ENCODE measurements at regions not wholly inside any gene's neighbourhood (a gene's known extent, or its start where the extent isn't known, plus 50 kb on each side); places are given as distances from the start of the nearest gene placed in this dataset.

- TF ChIP-seq CHD2 (IDR thresholded peaks at IDR 0.05; ENCODE audit: borderline replicate concordance, low read depth, low read length) (no peak), ZBTB4 (CRISPR knock-in tag; IDR thresholded peaks at IDR 0.05) (no peak), NFYB (IDR thresholded peaks at IDR 0.05; ENCODE audit: insufficient read depth, low read depth, low read length) (no peak), IRF5 (IDR thresholded peaks at IDR 0.05; ENCODE audit: borderline replicate concordance) (no peak), MEF2B (IDR thresholded peaks at IDR 0.05; ENCODE audit: partially characterized antibody, poor library complexity, severe bottlenecking) (no peak), CUX1 (IDR thresholded peaks at IDR 0.05; ENCODE audit: insufficient replicate concordance, low read depth, low read length) (no peak)
Measured at GRCh38 chr2:9149388-9149660, 57.3 kb upstream of the ASAP2 start (continued).
